Vagina (tissue), 2 donors: ENCODE measurements at regions not wholly inside any gene's neighbourhood (a gene's known extent, or its start where the extent isn't known, plus 50 kb on each side); places are given as distances from the start of the nearest gene placed in this dataset.

Experiments
- DNase-seq, 2 donors: peaks; one replicate each; pipeline ENCODE4 v3.0.0-alpha.2; 2017; ENCODE audit errors: extremely low spot score in 2 of 2
- H3K27ac ChIP-seq: fragments of 200-600 bp; sonication (generic); one replicate; pipeline ENCODE4 v1.5.1; 2019
- H3K27me3 ChIP-seq: fragments of 200-600 bp; sonication (generic); one replicate; pipeline ENCODE4 v1.5.1; 2019
- H3K36me3 ChIP-seq, 2 donors: fragments of 200-600 bp; sonication (generic); one replicate each; pipeline ENCODE4 v1.5.1; 2017 to 2019
- H3K4me1 ChIP-seq: fragments of 200-600 bp; sonication (generic); one replicate; pipeline ENCODE4 v1.5.1; 2019
- H3K4me3 ChIP-seq, 2 donors: fragments of 200-600 bp; sonication (generic); 1 replicate in 1 of 2; 2 replicates in 1 of 2; pipeline ENCODE4 v1.5.1; 2016 to 2019
- H3K9me3 ChIP-seq: fragments of 200-600 bp; sonication (generic); one replicate; pipeline ENCODE4 v1.5.1; 2019
- POLR2A ChIP-seq, 2 donors: fragments of 450-650 bp; IDR thresholded peaks; one replicate each; pipeline ENCODE4 v1.6.1; 2017; ENCODE audit warnings: antibody characterized with exemption in 2 of 2, mild to moderate bottlenecking in 2 of 2, moderate library complexity in 2 of 2
- POLR2AphosphoS5 ChIP-seq, 2 donors: sonication (generic); formaldehyde crosslinking; IDR thresholded peaks; one replicate each; pipeline ENCODE4 v1.9.0; 2017; ENCODE audit warnings: antibody characterized with exemption in 2 of 2, mild to moderate bottlenecking in 2 of 2, low read depth in 1 of 2; ENCODE audit not compliant: insufficient read depth in 1 of 2
- intact Hi-C: fragments of 100-400 bp; cut with DNase I; formaldehyde crosslinking; loops from one replicate; pipeline ENCODE4 v1.15.1; 2023
- TF ChIP-seq, protein P1 (sequence below), 3 experiments: fragments of 450-650 bp in 2 of 3; fragments of 200-600 bp in 1 of 3; sonication (generic) in 1 of 3; IDR thresholded peaks; one replicate each; pipeline ENCODE4 v1.5.1; 2017 to 2019; ENCODE audit warnings: antibody characterized with exemption in 3 of 3, mild to moderate bottlenecking in 2 of 3, moderate library complexity in 2 of 3

DNA sequence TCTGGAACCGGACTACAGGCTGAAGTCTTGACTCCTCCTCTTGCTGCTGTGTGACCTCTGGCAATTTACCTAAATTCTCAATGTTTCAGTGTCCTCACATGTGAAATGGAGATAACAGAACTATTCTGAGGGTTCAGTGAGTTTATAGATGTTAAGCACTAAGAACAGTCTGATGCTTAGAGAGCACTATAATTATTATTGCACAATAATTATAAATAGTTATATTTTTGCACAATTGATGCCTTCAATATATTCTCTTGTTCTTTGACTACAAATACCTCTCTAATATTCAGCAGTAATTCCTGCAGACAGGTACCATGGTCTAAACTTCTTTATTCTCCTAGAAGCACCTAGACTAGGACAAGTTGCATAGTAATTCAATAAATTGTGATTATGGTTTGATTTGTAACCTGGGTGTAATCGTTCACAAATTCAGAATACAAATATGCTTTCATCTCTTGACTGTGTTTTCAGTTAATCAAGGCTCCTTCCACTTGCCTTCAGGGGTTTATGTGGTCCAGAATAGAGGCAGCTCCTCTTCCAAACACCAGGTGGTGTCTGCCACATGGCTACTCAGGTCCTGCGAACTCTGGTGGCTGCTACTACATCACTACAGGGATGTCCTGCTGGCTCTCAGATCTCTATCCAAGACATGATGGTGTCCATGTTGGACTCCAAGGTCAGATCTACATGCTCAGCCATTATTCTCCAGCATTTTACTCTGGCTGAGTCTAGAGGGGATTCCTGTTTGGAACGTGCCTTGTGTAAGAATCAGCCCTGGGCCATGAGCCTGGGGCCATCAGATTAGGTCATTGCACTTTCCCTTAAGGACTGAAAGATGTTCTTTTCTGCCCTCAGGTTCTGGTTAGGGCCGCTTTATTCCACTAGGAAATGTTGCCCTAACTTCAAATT lies 103.4 kb downstream of the QRFPR start:
- no peak for DNase-seq
- H3K27me3 ChIP-seq, result no peaks in the 10 kb centered on the region
- no peaks in the 10 kb centered on the region for H3K36me3 ChIP-seq
- no peaks in the 10 kb centered on the region for H3K4me1 ChIP-seq
- H3K4me3 ChIP-seq, result no peak overlapping the region
- intact Hi-C loops, result no loop called here
- no peak overlapping the region for H3K27ac ChIP-seq
- no peaks in the 10 kb centered on the region for H3K9me3 ChIP-seq
- TF ChIP-seq POLR2A (IDR thresholded peaks at IDR 0.05), result no peak
- TF ChIP-seq POLR2AphosphoS5 (IDR thresholded peaks at IDR 0.05; ENCODE audit: insufficient read depth in 1 of 2, low read depth in 1 of 2), result no peak
- TF ChIP-seq, protein P1, sequence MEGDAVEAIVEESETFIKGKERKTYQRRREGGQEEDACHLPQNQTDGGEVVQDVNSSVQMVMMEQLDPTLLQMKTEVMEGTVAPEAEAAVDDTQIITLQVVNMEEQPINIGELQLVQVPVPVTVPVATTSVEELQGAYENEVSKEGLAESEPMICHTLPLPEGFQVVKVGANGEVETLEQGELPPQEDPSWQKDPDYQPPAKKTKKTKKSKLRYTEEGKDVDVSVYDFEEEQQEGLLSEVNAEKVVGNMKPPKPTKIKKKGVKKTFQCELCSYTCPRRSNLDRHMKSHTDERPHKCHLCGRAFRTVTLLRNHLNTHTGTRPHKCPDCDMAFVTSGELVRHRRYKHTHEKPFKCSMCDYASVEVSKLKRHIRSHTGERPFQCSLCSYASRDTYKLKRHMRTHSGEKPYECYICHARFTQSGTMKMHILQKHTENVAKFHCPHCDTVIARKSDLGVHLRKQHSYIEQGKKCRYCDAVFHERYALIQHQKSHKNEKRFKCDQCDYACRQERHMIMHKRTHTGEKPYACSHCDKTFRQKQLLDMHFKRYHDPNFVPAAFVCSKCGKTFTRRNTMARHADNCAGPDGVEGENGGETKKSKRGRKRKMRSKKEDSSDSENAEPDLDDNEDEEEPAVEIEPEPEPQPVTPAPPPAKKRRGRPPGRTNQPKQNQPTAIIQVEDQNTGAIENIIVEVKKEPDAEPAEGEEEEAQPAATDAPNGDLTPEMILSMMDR (IDR thresholded peaks at IDR 0.05), result no peak

DNA sequence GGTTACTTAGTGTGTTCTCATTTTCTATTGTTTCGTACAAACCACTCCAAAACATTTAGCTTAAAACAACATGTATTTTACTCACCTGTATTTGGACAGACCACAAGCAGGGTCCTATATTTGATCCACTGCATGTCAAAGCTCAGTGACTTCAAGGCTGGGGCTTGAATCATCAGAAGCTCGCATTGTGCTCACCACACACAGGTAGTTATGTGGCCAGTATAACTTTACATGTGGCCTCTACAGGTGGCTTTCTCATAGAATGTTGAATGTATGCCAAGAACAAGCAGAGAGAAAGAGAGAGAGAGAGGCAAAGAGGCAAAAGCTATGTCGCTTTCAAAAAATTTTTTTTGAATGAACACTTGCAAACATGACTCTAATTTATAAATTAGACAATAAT lies 107.6 kb downstream of the QRFPR start:
- no peaks in the 10 kb centered on the region for H3K27me3 ChIP-seq
- no peaks in the 10 kb centered on the region for H3K36me3 ChIP-seq
- H3K4me3 ChIP-seq, result no peak overlapping the region
- no peaks in the 10 kb centered on the region for H3K9me3 ChIP-seq
- intact Hi-C loops, result no loop called here
- H3K4me1 ChIP-seq, result no peaks in the 10 kb centered on the region
- H3K27ac ChIP-seq, result no peak overlapping the region
- TF ChIP-seq POLR2A (IDR thresholded peaks at IDR 0.05), result no peak
- TF ChIP-seq, protein P1 (IDR thresholded peaks at IDR 0.05), result no peak
- TF ChIP-seq POLR2AphosphoS5 (IDR thresholded peaks at IDR 0.05; ENCODE audit: insufficient read depth in 1 of 2, low read depth in 1 of 2), result no peak
- DNase-seq, result no peak

DNA sequence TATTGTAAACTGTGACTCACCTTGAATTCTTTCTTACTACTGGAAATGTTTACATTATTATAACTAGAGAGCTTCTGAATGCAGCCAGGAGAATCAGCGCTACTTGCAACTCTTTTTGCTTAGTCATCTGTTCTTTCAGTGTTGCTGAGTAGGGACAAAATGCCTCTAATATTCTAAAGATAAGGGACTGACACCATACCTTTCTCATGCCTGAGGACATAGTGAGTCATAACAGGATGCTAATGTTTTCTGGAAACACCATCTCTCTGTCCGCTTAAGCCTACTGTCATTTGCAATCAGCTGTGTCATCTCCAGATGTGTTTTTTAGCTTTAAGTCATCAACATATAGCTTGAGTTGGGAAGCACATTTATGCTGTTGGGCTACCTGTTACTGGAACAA lies 108.3 kb downstream of the QRFPR start:
- Histone ChIP-seq H3K4me3 (no peak overlapping the region), H3K4me1 (no peaks in the 10 kb centered on the region), H3K27ac (no peak overlapping the region), H3K36me3 (no peaks in the 10 kb centered on the region), H3K9me3 (no peaks in the 10 kb centered on the region), H3K27me3 (no peaks in the 10 kb centered on the region)
- intact Hi-C loops, result no loop called here
- TF ChIP-seq POLR2AphosphoS5 (IDR thresholded peaks at IDR 0.05; ENCODE audit: insufficient read depth in 1 of 2, low read depth in 1 of 2) (no peak), POLR2A (IDR thresholded peaks at IDR 0.05) (no peak)
- TF ChIP-seq, protein P1 (IDR thresholded peaks at IDR 0.05), result no peak
- DNase-seq, result no peak

DNA sequence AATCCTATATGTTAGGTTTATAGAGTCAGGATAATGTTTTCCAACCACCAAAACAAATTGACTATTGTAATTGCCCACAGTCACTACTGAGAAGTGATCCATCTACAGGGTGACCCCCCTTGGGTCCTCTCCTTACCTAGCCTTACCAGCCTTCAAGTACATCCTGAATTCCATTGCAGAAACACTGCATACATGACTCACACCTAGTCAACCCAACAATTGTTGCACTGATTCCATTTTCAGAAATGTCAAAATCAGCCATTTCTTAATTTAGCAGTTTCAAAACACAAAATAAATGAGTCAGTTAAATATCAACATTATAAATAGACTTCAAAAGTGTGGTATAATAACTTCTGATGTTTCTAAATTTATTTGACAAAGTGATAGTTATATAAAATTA lies 106.3 kb upstream of the TNIP3 start:
- TF ChIP-seq, protein P1 (IDR thresholded peaks at IDR 0.05), result no peak
- TF ChIP-seq POLR2AphosphoS5 (IDR thresholded peaks at IDR 0.05; ENCODE audit: insufficient read depth in 1 of 2, low read depth in 1 of 2), result no peak
- no peak for TF ChIP-seq POLR2A (IDR thresholded peaks at IDR 0.05)
- intact Hi-C loops, result no loop called here
- Histone ChIP-seq H3K27me3 (no peaks in the 10 kb centered on the region), H3K4me1 (no peaks in the 10 kb centered on the region), H3K27ac (no peak overlapping the region), H3K36me3 (no peaks in the 10 kb centered on the region), H3K9me3 (no peaks in the 10 kb centered on the region), H3K4me3 (no peak overlapping the region)
- no peak for DNase-seq

DNA sequence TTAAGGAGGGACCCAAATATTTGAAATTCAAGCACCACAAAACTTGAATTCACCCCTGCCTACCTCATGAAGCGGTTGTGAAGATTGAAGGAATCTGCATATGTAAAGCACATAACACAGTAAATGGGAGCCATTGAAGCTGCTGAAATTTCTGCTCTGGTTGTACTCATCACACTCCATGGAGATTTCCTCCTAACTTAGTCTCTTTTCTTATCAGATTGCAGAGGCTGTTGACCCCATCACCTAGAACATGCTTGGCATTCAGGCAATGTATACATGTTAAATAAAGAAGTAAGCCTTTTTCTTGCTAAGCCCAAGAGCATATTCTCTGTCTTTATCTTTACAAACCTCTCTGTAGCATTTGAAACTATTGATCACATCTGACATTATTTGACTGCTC lies 104.9 kb upstream of the TNIP3 start:
- no peak for DNase-seq
- TF ChIP-seq POLR2AphosphoS5 (IDR thresholded peaks at IDR 0.05; ENCODE audit: insufficient read depth in 1 of 2, low read depth in 1 of 2) (no peak), POLR2A (IDR thresholded peaks at IDR 0.05) (no peak)
- TF ChIP-seq, protein P1 (IDR thresholded peaks at IDR 0.05), result no peak
- Histone ChIP-seq H3K36me3 (no peaks in the 10 kb centered on the region), H3K4me1 (no peaks in the 10 kb centered on the region), H3K27ac (no peak overlapping the region), H3K27me3 (no peaks in the 10 kb centered on the region), H3K4me3 (no peak overlapping the region), H3K9me3 (no peaks in the 10 kb centered on the region)
- intact Hi-C loops, result no loop called here
